Liver (tissue), 8 donors: ENCODE measurements at regions not wholly inside any gene's neighbourhood (a gene's known extent, or its start where the extent isn't known, plus 50 kb on each side); places are given as distances from the start of the nearest gene placed in this dataset.

Source experiments
- DNase-seq: peaks from one replicate; pipeline ENCODE4 v3.0.0-alpha.2; 2017; ENCODE audit warnings: low spot score
- H3K27ac ChIP-seq, 2 donors: one replicate each; pipeline ENCODE4 v1.7.0; 2013; ENCODE audit warnings: inconsistent platforms in 2 of 2, low read length in 2 of 2, control low read depth in 1 of 2, low read depth in 1 of 2, mild to moderate bottlenecking in 1 of 2
- H3K27me3 ChIP-seq, 4 donors: one replicate each; pipeline versions ENCODE4 v1.6.1 to v1.7.0; 2013; ENCODE audit warnings: low read length in 3 of 4, inconsistent platforms in 1 of 4, mild to moderate bottlenecking in 1 of 4, moderate library complexity in 1 of 4; ENCODE audit not compliant: control insufficient read depth in 4 of 4, insufficient read depth in 4 of 4
- H3K36me3 ChIP-seq, 4 donors: one replicate each; pipeline versions ENCODE4 v1.6.1 to v1.7.0; 2013; ENCODE audit warnings: low read length in 3 of 4, mild to moderate bottlenecking in 3 of 4, low read depth in 1 of 4, moderate library complexity in 1 of 4; ENCODE audit not compliant: control insufficient read depth in 4 of 4, insufficient read depth in 3 of 4
- H3K4me1 ChIP-seq, 4 donors: one replicate each; pipeline versions ENCODE4 v1.6.1 to v1.7.0; 2013; ENCODE audit warnings: low read length in 3 of 4, mild to moderate bottlenecking in 3 of 4, moderate library complexity in 1 of 4; ENCODE audit not compliant: control insufficient read depth in 4 of 4, insufficient read depth in 4 of 4
- H3K4me3 ChIP-seq, 3 donors: one replicate each; pipeline versions ENCODE4 v1.6.1 to v1.7.0; 2013; ENCODE audit warnings: low read length in 3 of 3, control low read depth in 1 of 3, low read depth in 1 of 3, mild to moderate bottlenecking in 1 of 3
- H3K9ac ChIP-seq, 2 donors: one replicate each; pipeline ENCODE4 v1.7.0; 2013; ENCODE audit warnings: low read length in 2 of 2, mild to moderate bottlenecking in 2 of 2, moderate library complexity in 2 of 2, control low read depth in 1 of 2, low read depth in 1 of 2
- H3K9me3 ChIP-seq, 4 donors: one replicate each; pipeline versions ENCODE4 v1.6.1 to v1.7.0; 2013; ENCODE audit warnings: low read length in 3 of 4; ENCODE audit not compliant: control insufficient read depth in 4 of 4
- EGR1 ChIP-seq, 2 donors: IDR thresholded peaks; 2 replicates each; pipeline ENCODE4 v1.6.1; 2016 to 2018; ENCODE audit warnings: antibody characterized with exemption in 2 of 2, low read depth in 2 of 2
- FOXA1 ChIP-seq: IDR thresholded peaks from 2 replicates; pipeline ENCODE4 v1.6.1; 2016; ENCODE audit warnings: antibody characterized with exemption
- FOXA2 ChIP-seq: IDR thresholded peaks from 2 replicates; pipeline ENCODE4 v1.6.1; 2016; ENCODE audit warnings: antibody characterized with exemption
- GABPA ChIP-seq, 2 donors: IDR thresholded peaks in 1 of 2; conservative IDR thresholded peaks in 1 of 2; 2 replicates each; pipeline ENCODE4 v1.6.1; 2016; ENCODE audit warnings: antibody characterized with exemption in 2 of 2, mild to moderate bottlenecking in 1 of 2, moderate library complexity in 1 of 2
- HNF4A ChIP-seq, 2 donors: conservative IDR thresholded peaks; 2 replicates each; pipeline ENCODE4 v1.6.1; 2016; ENCODE audit warnings: antibody characterized with exemption in 2 of 2, mild to moderate bottlenecking in 2 of 2
- HNF4G ChIP-seq: IDR thresholded peaks from 2 replicates; pipeline ENCODE4 v1.6.1; 2016; ENCODE audit warnings: antibody characterized with exemption
- JUND ChIP-seq, 2 donors: IDR thresholded peaks; 2 replicates each; pipeline ENCODE4 v1.6.1; 2016; ENCODE audit warnings: antibody characterized with exemption in 2 of 2
- NR2F2 ChIP-seq: IDR thresholded peaks from 2 replicates; pipeline ENCODE4 v1.6.1; 2016; ENCODE audit warnings: antibody characterized with exemption
- RAD21 ChIP-seq, 2 donors: IDR thresholded peaks; 2 replicates each; pipeline ENCODE4 v1.6.1; 2016; ENCODE audit warnings: antibody characterized with exemption in 2 of 2, mild to moderate bottlenecking in 2 of 2
- REST ChIP-seq: IDR thresholded peaks from 2 replicates; pipeline ENCODE4 v1.6.1; 2016; ENCODE audit warnings: antibody characterized with exemption, mild to moderate bottlenecking
- RXRA ChIP-seq, 2 donors: IDR thresholded peaks; 2 replicates each; pipeline ENCODE4 v1.6.1; 2017 to 2018; ENCODE audit warnings: antibody characterized with exemption in 2 of 2, mild to moderate bottlenecking in 1 of 2
- SP1 ChIP-seq: IDR thresholded peaks from 2 replicates; pipeline ENCODE4 v1.6.1; 2018; ENCODE audit warnings: antibody characterized with exemption, mild to moderate bottlenecking
- TAF1 ChIP-seq: conservative IDR thresholded peaks from 2 replicates; pipeline ENCODE4 v1.6.1; 2016; ENCODE audit warnings: antibody characterized with exemption, mild to moderate bottlenecking
- YY1 ChIP-seq: IDR thresholded peaks from 2 replicates; pipeline ENCODE4 v1.6.1; 2016; ENCODE audit warnings: antibody characterized with exemption, mild to moderate bottlenecking
- WGBS: extraction: QIAGEN DNeasy Blood & Tissue Kit; methylation state at CpG from one replicate; pipeline ENCODE4 v1.1.7; 2013; 5-methylcytosine and 5-hydroxymethylcytosine counted together
- TF ChIP-seq, protein P1 (sequence below): IDR thresholded peaks from 2 replicates; pipeline ENCODE4 v1.6.1; 2016; ENCODE audit warnings: antibody characterized with exemption
- TF ChIP-seq, protein P2 (sequence below): IDR thresholded peaks from 2 replicates; pipeline ENCODE4 v1.6.1; 2016; ENCODE audit warnings: antibody characterized with exemption
- TF ChIP-seq, protein P3 (sequence below): IDR thresholded peaks from 2 replicates; pipeline ENCODE4 v1.6.1; 2016; ENCODE audit warnings: antibody characterized with exemption
- TF ChIP-seq, protein P4 (sequence below): fragments of 150-350 bp; IDR thresholded peaks from 2 replicates; pipeline ENCODE4 v1.5.1; 2017; ENCODE audit warnings: improper control_type of control experiment, low read depth, low read length; ENCODE audit not compliant: missing input control
- donor health status: healthy.
- donor health status: healthy.
- donor health status: healthy.
- donor health status: healthy.
- donor health status: healthy.

- no peaks in the 10 kb centered on the region for H3K36me3 ChIP-seq
- 69% methylated on average over 4 of the region's 4 CpGs for WGBS
Observed at GRCh38 chr2:6785493-6785892, 80.2 kb downstream of the CMPK2 start.

More at GRCh38 chr2:6785493-6785892, 80.2 kb downstream of the CMPK2 start:
- Histone ChIP-seq H3K4me1 (no peaks in the 10 kb centered on the region), H3K27me3 (no peaks in the 10 kb centered on the region), H3K27ac (no peak overlapping the region), H3K4me3 (no peak overlapping the region), H3K9me3 (no peaks in the 10 kb centered on the region), H3K9ac (no peak overlapping the region)
- TF ChIP-seq EGR1 (IDR thresholded peaks at IDR 0.05; ENCODE audit: low read depth in 2 of 2) (no peak), RXRA (IDR thresholded peaks at IDR 0.05) (no peak), YY1 (no peak), NR2F2 (no peak), JUND (IDR thresholded peaks at IDR 0.05) (no peak), SP1 (no peak), TAF1 (no peak), REST (no peak), FOXA2 (no peak), FOXA1 (no peak), RAD21 (IDR thresholded peaks at IDR 0.05) (no peak), HNF4G (no peak), HNF4A (conservative IDR thresholded peaks at IDR 0.05) (no peak), GABPA (IDR thresholded peaks at IDR 0.05 in 1 of 2, conservative IDR thresholded peaks at IDR 0.05 in 1 of 2) (no peak)
- TF ChIP-seq, protein P1, sequence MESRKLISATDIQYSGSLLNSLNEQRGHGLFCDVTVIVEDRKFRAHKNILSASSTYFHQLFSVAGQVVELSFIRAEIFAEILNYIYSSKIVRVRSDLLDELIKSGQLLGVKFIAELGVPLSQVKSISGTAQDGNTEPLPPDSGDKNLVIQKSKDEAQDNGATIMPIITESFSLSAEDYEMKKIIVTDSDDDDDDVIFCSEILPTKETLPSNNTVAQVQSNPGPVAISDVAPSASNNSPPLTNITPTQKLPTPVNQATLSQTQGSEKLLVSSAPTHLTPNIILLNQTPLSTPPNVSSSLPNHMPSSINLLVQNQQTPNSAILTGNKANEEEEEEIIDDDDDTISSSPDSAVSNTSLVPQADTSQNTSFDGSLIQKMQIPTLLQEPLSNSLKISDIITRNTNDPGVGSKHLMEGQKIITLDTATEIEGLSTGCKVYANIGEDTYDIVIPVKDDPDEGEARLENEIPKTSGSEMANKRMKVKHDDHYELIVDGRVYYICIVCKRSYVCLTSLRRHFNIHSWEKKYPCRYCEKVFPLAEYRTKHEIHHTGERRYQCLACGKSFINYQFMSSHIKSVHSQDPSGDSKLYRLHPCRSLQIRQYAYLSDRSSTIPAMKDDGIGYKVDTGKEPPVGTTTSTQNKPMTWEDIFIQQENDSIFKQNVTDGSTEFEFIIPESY, result no peak
- TF ChIP-seq, protein P2, sequence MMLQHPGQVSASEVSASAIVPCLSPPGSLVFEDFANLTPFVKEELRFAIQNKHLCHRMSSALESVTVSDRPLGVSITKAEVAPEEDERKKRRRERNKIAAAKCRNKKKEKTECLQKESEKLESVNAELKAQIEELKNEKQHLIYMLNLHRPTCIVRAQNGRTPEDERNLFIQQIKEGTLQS, result no peak
- TF ChIP-seq, protein P3, sequence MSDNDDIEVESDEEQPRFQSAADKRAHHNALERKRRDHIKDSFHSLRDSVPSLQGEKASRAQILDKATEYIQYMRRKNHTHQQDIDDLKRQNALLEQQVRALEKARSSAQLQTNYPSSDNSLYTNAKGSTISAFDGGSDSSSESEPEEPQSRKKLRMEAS, result no peak
- TF ChIP-seq, protein P4, sequence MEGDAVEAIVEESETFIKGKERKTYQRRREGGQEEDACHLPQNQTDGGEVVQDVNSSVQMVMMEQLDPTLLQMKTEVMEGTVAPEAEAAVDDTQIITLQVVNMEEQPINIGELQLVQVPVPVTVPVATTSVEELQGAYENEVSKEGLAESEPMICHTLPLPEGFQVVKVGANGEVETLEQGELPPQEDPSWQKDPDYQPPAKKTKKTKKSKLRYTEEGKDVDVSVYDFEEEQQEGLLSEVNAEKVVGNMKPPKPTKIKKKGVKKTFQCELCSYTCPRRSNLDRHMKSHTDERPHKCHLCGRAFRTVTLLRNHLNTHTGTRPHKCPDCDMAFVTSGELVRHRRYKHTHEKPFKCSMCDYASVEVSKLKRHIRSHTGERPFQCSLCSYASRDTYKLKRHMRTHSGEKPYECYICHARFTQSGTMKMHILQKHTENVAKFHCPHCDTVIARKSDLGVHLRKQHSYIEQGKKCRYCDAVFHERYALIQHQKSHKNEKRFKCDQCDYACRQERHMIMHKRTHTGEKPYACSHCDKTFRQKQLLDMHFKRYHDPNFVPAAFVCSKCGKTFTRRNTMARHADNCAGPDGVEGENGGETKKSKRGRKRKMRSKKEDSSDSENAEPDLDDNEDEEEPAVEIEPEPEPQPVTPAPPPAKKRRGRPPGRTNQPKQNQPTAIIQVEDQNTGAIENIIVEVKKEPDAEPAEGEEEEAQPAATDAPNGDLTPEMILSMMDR, result no peak
- DNase-seq, result no peak
